ENCODE measurements at regions not wholly inside any gene's neighbourhood (a gene's known extent, or its start where the extent isn't known, plus 50 kb on each side); places are given as distances from the start of the nearest gene placed in this dataset.

DNA sequence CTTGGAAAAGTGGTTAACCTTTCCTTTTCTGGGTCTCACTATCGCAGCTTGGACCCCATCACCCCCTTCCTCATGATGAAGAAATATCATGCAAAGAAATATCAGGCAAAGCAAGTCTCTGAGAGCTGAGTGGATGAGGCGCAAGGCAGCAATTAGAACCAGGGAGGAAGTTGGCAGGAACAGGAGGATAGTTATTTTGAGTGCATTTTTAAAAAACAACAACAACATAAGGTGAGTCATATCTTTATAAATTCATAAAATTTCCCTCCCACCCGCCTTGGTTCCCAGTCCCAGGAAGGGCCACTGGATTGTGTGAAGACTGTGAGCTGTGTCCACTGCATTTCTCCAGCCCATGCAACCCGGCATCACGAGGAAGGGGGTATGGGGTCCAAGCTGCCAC, 316.9 kb upstream of the TLE3 start:
- TF ChIP-seq, protein P1, sequence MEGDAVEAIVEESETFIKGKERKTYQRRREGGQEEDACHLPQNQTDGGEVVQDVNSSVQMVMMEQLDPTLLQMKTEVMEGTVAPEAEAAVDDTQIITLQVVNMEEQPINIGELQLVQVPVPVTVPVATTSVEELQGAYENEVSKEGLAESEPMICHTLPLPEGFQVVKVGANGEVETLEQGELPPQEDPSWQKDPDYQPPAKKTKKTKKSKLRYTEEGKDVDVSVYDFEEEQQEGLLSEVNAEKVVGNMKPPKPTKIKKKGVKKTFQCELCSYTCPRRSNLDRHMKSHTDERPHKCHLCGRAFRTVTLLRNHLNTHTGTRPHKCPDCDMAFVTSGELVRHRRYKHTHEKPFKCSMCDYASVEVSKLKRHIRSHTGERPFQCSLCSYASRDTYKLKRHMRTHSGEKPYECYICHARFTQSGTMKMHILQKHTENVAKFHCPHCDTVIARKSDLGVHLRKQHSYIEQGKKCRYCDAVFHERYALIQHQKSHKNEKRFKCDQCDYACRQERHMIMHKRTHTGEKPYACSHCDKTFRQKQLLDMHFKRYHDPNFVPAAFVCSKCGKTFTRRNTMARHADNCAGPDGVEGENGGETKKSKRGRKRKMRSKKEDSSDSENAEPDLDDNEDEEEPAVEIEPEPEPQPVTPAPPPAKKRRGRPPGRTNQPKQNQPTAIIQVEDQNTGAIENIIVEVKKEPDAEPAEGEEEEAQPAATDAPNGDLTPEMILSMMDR (IDR thresholded peaks at IDR 0.05; ENCODE audit: insufficient read depth, low read length), result no peak
- no peak for TF ChIP-seq REST (IDR thresholded peaks at IDR 0.05; ENCODE audit: insufficient replicate concordance, low read depth)
